ENCODE measurements at regions not wholly inside any gene's neighbourhood (a gene's known extent, or its start where the extent isn't known, plus 50 kb on each side); places are given as distances from the start of the nearest gene placed in this dataset.

GRCh38 chr20:53751620-53752318, 158.1 kb upstream of the ZNF217 start:
- TF ChIP-seq POLR2AphosphoS5 (IDR thresholded peaks at IDR 0.05), result no peak
- no peak for TF ChIP-seq CTCF (IDR thresholded peaks at IDR 0.05 in 8 of 11, conservative IDR thresholded peaks at IDR 0.05 in 3 of 11)

All from spleen (tissue), 7 donors.